Right lobe of liver (tissue), 4 donors: ENCODE measurements at regions not wholly inside any gene's neighbourhood (a gene's known extent, or its start where the extent isn't known, plus 50 kb on each side); places are given as distances from the start of the nearest gene placed in this dataset.

Source experiments
- POLR2A ChIP-seq: fragments of 450-650 bp; IDR thresholded peaks from one replicate; pipeline ENCODE4 v1.6.1; 2017; ENCODE audit warnings: antibody characterized with exemption, mild to moderate bottlenecking
- TF ChIP-seq, protein P1 (sequence below), 4 donors: fragments of 200-600 bp in 3 of 4; fragments of 450-650 bp in 1 of 4; IDR thresholded peaks; one replicate each; pipeline versions ENCODE4 v1.5.1 to v1.8.0; 2016 to 2022; ENCODE audit warnings: antibody characterized with exemption in 4 of 4, mild to moderate bottlenecking in 2 of 4
- donor health status: DM: no; HTN: no; CAD: no.
- donor health status: DM: no; HTN: no; CAD: no.
- donor health status: DM: no; HTN: yes; CAD: no.

GRCh38 chr18:66731890-66732289 is 128.0 kb upstream of the CDH19 start:
- TF ChIP-seq, protein P1, sequence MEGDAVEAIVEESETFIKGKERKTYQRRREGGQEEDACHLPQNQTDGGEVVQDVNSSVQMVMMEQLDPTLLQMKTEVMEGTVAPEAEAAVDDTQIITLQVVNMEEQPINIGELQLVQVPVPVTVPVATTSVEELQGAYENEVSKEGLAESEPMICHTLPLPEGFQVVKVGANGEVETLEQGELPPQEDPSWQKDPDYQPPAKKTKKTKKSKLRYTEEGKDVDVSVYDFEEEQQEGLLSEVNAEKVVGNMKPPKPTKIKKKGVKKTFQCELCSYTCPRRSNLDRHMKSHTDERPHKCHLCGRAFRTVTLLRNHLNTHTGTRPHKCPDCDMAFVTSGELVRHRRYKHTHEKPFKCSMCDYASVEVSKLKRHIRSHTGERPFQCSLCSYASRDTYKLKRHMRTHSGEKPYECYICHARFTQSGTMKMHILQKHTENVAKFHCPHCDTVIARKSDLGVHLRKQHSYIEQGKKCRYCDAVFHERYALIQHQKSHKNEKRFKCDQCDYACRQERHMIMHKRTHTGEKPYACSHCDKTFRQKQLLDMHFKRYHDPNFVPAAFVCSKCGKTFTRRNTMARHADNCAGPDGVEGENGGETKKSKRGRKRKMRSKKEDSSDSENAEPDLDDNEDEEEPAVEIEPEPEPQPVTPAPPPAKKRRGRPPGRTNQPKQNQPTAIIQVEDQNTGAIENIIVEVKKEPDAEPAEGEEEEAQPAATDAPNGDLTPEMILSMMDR (IDR thresholded peaks at IDR 0.05), result no peak
- TF ChIP-seq POLR2A, result no peak
